WTC11 (cell line): ENCODE measurements at regions not wholly inside any gene's neighbourhood (a gene's known extent, or its start where the extent isn't known, plus 50 kb on each side); places are given as distances from the start of the nearest gene placed in this dataset.

Experiments
- ATAC-seq: fragments of 200-7000 bp; cut with Tn5 transposase; 2 replicates; pipeline ENCODE4 v1.10.0; 2021; ENCODE audit warnings: mild to moderate bottlenecking, moderate library complexity
- CTCF ChIA-PET: fragments of 300-600 bp; sonication (Branson Sonifier 250); formaldehyde crosslinking; loops from one replicate; lab custom pipeline; 2021; ENCODE audit warnings: antibody characterized with exemption; lab: Charles Lee
- POLR2A ChIA-PET: fragments of 350-600 bp; sonication (Branson Sonifier 250); formaldehyde crosslinking; loops from one replicate; lab custom pipeline; 2021; ENCODE audit warnings: antibody characterized with exemption; lab: Charles Lee
- DNase-seq: peaks from one replicate; pipeline ENCODE4 v3.0.0; 2021; ENCODE audit warnings: low spot score
- H3K27ac Mint-ChIP-seq: 2 replicates; pipeline ENCODE4 v1.8.0; 2021; ENCODE audit warnings: mixed read lengths
- H3K27me3 Mint-ChIP-seq: 2 replicates; pipeline ENCODE4 v1.8.0; 2021; ENCODE audit warnings: low read depth, mild to moderate bottlenecking, moderate library complexity, mixed read lengths
- H3K36me3 Mint-ChIP-seq: 2 replicates; pipeline ENCODE4 v1.8.0; 2021; ENCODE audit warnings: mixed read lengths
- H3K4me1 Mint-ChIP-seq: 2 replicates; pipeline ENCODE4 v1.8.0; 2022; ENCODE audit warnings: mixed read lengths
- H3K4me3 Mint-ChIP-seq: 2 replicates; pipeline ENCODE4 v1.8.0; 2021; ENCODE audit warnings: mild to moderate bottlenecking, moderate library complexity, mixed read lengths
- H3K9me3 Mint-ChIP-seq: 2 replicates; pipeline ENCODE4 v1.8.0; 2021; ENCODE audit warnings: mixed read lengths
- GRHL2 ChIP-seq: fragments of 250-450 bp; sonication (Bioruptor Pico); IDR thresholded peaks from 2 replicates; pipeline ENCODE4 v1.8.0; 2022; ENCODE audit warnings: mild to moderate bottlenecking, moderate library complexity; ENCODE audit not compliant: insufficient replicate concordance, severe bottlenecking
- HMGA2 ChIP-seq: fragments of 250-450 bp; sonication (Bioruptor Pico); IDR thresholded peaks from 2 replicates; pipeline ENCODE4 v1.4.0; 2021; ENCODE audit warnings: mild to moderate bottlenecking, moderate library complexity
- NFATC4 ChIP-seq: fragments of 250-450 bp; sonication (Bioruptor Pico); IDR thresholded peaks from 2 replicates; pipeline ENCODE4 v1.9.0; 2021; ENCODE audit warnings: mild to moderate bottlenecking
- NR3C1 ChIP-seq: sonication (generic); formaldehyde crosslinking; conservative IDR thresholded peaks from 2 replicates; pipeline ENCODE4 v1.8.1; 2023; ENCODE audit warnings: low read depth, mild to moderate bottlenecking, missing genetic modification reagents
- OVOL2 ChIP-seq: fragments of 250-450 bp; sonication (Bioruptor Pico); IDR thresholded peaks from 2 replicates; pipeline ENCODE4 v1.9.0; 2021; ENCODE audit warnings: mild to moderate bottlenecking, borderline replicate concordance
- SMAD3 ChIP-seq: sonication (generic); formaldehyde crosslinking; IDR thresholded peaks from 2 replicates; pipeline ENCODE4 v1.8.0; 2022; ENCODE audit warnings: missing genetic modification reagents, mild to moderate bottlenecking, borderline replicate concordance
- SP1 ChIP-seq: sonication (generic); formaldehyde crosslinking; conservative IDR thresholded peaks from 2 replicates; pipeline ENCODE4 v1.8.1; 2022; ENCODE audit warnings: missing genetic modification reagents
- ZBTB21 ChIP-seq: sonication (generic); formaldehyde crosslinking; IDR thresholded peaks from 2 replicates; pipeline ENCODE4 v1.8.1; 2023; ENCODE audit warnings: mild to moderate bottlenecking, missing genetic modification reagents, borderline replicate concordance
- ZNF138 ChIP-seq: sonication (generic); formaldehyde crosslinking; conservative IDR thresholded peaks from 2 replicates; pipeline ENCODE4 v1.8.1; 2022; ENCODE audit warnings: mild to moderate bottlenecking, moderate library complexity, missing genetic modification reagents
- ZNF219 ChIP-seq: sonication (generic); formaldehyde crosslinking; IDR thresholded peaks from 2 replicates; pipeline ENCODE4 v1.8.0; 2023; ENCODE audit warnings: missing genetic modification reagents, mild to moderate bottlenecking, borderline replicate concordance
- ZNF263 ChIP-seq: sonication (generic); formaldehyde crosslinking; IDR thresholded peaks from 2 replicates; pipeline ENCODE4 v1.8.1; 2022; ENCODE audit warnings: low read depth, mild to moderate bottlenecking, moderate library complexity, missing genetic modification reagents
- TF ChIP-seq, protein P1 (sequence below): sonication (generic); formaldehyde crosslinking; IDR thresholded peaks from 2 replicates; pipeline ENCODE4 v1.8.1; 2022; ENCODE audit warnings: mild to moderate bottlenecking, moderate library complexity, missing genetic modification reagents
- TF ChIP-seq, protein P2 (sequence below): sonication (generic); formaldehyde crosslinking; IDR thresholded peaks from 2 replicates; pipeline ENCODE4 v1.8.0; 2022; ENCODE audit warnings: mild to moderate bottlenecking, missing genetic modification reagents
- TF ChIP-seq, protein P3 (sequence below): fragments of 250-450 bp; sonication (Bioruptor Pico); IDR thresholded peaks from 2 replicates; pipeline ENCODE4 v1.9.0; 2021; ENCODE audit warnings: mild to moderate bottlenecking
- TF ChIP-seq, protein P4 (sequence below): sonication (generic); formaldehyde crosslinking; IDR thresholded peaks from 2 replicates; pipeline ENCODE4 v1.8.0; 2022; ENCODE audit warnings: mild to moderate bottlenecking, missing genetic modification reagents
- TF ChIP-seq, protein P5 (sequence below): fragments of 250-450 bp; sonication (Bioruptor Pico); IDR thresholded peaks from 2 replicates; pipeline ENCODE4 v1.9.0; 2021; ENCODE audit warnings: mild to moderate bottlenecking, borderline replicate concordance
- TF ChIP-seq, protein P6 (sequence below): sonication (generic); formaldehyde crosslinking; IDR thresholded peaks from 2 replicates; pipeline ENCODE4 v1.8.1; 2022; ENCODE audit warnings: mild to moderate bottlenecking, missing genetic modification reagents, moderate library complexity, borderline replicate concordance

DNA sequence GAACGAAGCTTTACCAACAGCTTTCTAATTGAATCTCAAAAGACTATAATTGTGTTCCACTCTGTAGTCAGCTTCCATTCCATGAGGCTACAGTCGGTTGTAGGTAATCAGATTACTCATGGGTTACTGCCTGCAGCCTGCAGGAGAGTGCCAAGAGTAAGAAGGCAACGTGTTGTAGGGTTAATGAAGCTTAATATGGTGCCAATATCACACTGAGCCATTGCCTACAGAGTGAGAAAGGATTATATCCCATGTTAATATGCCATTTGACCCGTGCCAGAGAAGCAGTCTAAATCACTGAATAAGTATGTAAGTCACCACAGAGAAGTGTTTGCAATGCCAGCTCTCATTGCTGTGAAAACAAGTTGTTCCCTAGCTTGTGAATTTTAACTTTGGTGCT lies 734.5 kb upstream of the ACVR2A start:
- no peak overlapping the region for H3K27ac Mint-ChIP-seq
- H3K4me3 Mint-ChIP-seq, result no peak overlapping the region
- TF ChIP-seq NFATC4 (no peak), SP1 (CRISPR knock-in tag) (no peak), ZNF263 (CRISPR knock-in tag) (no peak), HMGA2 (CRISPR knock-in tag) (no peak), ZNF219 (CRISPR knock-in tag) (no peak), GRHL2 (no peak), SMAD3 (no peak), NR3C1 (CRISPR knock-in tag) (no peak), ZBTB21 (CRISPR knock-in tag) (no peak), OVOL2 (CRISPR knock-in tag) (no peak), ZNF138 (CRISPR knock-in tag) (no peak)
- TF ChIP-seq, protein P1, sequence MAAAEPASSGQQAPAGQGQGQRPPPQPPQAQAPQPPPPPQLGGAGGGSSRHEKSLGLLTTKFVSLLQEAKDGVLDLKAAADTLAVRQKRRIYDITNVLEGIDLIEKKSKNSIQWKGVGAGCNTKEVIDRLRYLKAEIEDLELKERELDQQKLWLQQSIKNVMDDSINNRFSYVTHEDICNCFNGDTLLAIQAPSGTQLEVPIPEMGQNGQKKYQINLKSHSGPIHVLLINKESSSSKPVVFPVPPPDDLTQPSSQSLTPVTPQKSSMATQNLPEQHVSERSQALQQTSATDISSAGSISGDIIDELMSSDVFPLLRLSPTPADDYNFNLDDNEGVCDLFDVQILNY (CRISPR knock-in tag), result no peak
- TF ChIP-seq, protein P2, sequence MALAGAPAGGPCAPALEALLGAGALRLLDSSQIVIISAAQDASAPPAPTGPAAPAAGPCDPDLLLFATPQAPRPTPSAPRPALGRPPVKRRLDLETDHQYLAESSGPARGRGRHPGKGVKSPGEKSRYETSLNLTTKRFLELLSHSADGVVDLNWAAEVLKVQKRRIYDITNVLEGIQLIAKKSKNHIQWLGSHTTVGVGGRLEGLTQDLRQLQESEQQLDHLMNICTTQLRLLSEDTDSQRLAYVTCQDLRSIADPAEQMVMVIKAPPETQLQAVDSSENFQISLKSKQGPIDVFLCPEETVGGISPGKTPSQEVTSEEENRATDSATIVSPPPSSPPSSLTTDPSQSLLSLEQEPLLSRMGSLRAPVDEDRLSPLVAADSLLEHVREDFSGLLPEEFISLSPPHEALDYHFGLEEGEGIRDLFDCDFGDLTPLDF (CRISPR knock-in tag), result no peak
- TF ChIP-seq, protein P3, sequence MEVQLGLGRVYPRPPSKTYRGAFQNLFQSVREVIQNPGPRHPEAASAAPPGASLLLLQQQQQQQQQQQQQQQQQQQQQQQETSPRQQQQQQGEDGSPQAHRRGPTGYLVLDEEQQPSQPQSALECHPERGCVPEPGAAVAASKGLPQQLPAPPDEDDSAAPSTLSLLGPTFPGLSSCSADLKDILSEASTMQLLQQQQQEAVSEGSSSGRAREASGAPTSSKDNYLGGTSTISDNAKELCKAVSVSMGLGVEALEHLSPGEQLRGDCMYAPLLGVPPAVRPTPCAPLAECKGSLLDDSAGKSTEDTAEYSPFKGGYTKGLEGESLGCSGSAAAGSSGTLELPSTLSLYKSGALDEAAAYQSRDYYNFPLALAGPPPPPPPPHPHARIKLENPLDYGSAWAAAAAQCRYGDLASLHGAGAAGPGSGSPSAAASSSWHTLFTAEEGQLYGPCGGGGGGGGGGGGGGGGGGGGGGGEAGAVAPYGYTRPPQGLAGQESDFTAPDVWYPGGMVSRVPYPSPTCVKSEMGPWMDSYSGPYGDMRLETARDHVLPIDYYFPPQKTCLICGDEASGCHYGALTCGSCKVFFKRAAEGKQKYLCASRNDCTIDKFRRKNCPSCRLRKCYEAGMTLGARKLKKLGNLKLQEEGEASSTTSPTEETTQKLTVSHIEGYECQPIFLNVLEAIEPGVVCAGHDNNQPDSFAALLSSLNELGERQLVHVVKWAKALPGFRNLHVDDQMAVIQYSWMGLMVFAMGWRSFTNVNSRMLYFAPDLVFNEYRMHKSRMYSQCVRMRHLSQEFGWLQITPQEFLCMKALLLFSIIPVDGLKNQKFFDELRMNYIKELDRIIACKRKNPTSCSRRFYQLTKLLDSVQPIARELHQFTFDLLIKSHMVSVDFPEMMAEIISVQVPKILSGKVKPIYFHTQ (CRISPR knock-in tag), result no peak
- TF ChIP-seq, protein P4, sequence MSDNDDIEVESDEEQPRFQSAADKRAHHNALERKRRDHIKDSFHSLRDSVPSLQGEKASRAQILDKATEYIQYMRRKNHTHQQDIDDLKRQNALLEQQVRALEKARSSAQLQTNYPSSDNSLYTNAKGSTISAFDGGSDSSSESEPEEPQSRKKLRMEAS (CRISPR knock-in tag), result no peak
- TF ChIP-seq, protein P5, sequence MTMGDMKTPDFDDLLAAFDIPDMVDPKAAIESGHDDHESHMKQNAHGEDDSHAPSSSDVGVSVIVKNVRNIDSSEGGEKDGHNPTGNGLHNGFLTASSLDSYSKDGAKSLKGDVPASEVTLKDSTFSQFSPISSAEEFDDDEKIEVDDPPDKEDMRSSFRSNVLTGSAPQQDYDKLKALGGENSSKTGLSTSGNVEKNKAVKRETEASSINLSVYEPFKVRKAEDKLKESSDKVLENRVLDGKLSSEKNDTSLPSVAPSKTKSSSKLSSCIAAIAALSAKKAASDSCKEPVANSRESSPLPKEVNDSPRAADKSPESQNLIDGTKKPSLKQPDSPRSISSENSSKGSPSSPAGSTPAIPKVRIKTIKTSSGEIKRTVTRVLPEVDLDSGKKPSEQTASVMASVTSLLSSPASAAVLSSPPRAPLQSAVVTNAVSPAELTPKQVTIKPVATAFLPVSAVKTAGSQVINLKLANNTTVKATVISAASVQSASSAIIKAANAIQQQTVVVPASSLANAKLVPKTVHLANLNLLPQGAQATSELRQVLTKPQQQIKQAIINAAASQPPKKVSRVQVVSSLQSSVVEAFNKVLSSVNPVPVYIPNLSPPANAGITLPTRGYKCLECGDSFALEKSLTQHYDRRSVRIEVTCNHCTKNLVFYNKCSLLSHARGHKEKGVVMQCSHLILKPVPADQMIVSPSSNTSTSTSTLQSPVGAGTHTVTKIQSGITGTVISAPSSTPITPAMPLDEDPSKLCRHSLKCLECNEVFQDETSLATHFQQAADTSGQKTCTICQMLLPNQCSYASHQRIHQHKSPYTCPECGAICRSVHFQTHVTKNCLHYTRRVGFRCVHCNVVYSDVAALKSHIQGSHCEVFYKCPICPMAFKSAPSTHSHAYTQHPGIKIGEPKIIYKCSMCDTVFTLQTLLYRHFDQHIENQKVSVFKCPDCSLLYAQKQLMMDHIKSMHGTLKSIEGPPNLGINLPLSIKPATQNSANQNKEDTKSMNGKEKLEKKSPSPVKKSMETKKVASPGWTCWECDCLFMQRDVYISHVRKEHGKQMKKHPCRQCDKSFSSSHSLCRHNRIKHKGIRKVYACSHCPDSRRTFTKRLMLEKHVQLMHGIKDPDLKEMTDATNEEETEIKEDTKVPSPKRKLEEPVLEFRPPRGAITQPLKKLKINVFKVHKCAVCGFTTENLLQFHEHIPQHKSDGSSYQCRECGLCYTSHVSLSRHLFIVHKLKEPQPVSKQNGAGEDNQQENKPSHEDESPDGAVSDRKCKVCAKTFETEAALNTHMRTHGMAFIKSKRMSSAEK (CRISPR knock-in tag), result no peak
- TF ChIP-seq, all 79 proteins: peak for 0
- peaks cover 17% of the 10 kb centered on the region for H3K4me1 Mint-ChIP-seq
- H3K27me3 Mint-ChIP-seq, result no peaks in the 10 kb centered on the region
- ChIA-PET CTCF (interaction anchor here (1.6 kb wide), 1 partner anchor 27 kb away, joined by 5 read pairs; no protein-coding TSS in a partner anchor), POLR2A (no interaction called here)
- DNase-seq (no peak), ATAC-seq (no peak)
- H3K9me3 Mint-ChIP-seq, result peaks cover 13% of the 10 kb centered on the region
- H3K36me3 Mint-ChIP-seq, result 0 out of 2 replicates have a peak, but pooled peaks cover 4% of the 10 kb centered on the region

DNA sequence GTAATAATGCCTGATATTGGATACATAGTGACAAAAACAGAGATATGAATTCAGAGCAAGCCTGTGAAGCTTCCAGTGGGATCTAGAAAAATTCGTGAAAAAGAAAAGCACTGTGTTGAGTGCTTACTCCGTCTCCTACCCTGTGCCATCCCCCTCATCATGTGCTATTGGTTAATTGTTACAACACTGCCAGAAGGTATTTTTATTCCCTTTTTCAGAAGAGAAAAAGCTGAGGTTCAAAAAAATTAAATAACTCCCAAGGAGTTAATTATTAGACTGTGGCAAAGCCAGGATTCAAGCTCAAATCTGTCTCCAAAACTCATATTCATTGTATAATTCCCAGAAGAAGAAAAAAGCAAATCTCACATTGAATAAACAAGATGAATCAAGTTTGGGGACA lies 735.5 kb upstream of the ACVR2A start:
- Mint-ChIP-seq H3K9me3 (peaks cover 12% of the 10 kb centered on the region), H3K36me3 (0 out of 2 replicates have a peak, but pooled peaks cover 4% of the 10 kb centered on the region), H3K27ac (no peak overlapping the region), H3K4me1 (peaks cover 9% of the 10 kb centered on the region), H3K27me3 (no peaks in the 10 kb centered on the region), H3K4me3 (no peak overlapping the region)
- POLR2A ChIA-PET, result no interaction called here
- ATAC-seq (no peak), DNase-seq (no peak)
- CTCF ChIA-PET, result no interaction called here
- TF ChIP-seq, protein P6, sequence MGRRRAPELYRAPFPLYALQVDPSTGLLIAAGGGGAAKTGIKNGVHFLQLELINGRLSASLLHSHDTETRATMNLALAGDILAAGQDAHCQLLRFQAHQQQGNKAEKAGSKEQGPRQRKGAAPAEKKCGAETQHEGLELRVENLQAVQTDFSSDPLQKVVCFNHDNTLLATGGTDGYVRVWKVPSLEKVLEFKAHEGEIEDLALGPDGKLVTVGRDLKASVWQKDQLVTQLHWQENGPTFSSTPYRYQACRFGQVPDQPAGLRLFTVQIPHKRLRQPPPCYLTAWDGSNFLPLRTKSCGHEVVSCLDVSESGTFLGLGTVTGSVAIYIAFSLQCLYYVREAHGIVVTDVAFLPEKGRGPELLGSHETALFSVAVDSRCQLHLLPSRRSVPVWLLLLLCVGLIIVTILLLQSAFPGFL (CRISPR knock-in tag), result no peak
- TF ChIP-seq, protein P5 (CRISPR knock-in tag), result no peak
